Ovary (tissue), 3 donors: ENCODE measurements at regions not wholly inside any gene's neighbourhood (a gene's known extent, or its start where the extent isn't known, plus 50 kb on each side); places are given as distances from the start of the nearest gene placed in this dataset.

Source experiments
- POLR2A ChIP-seq: fragments of 450-650 bp; IDR thresholded peaks from one replicate; pipeline ENCODE4 v1.6.1; 2017; ENCODE audit warnings: antibody characterized with exemption, mild to moderate bottlenecking, moderate library complexity
- TF ChIP-seq, protein P1 (sequence below), 3 donors: fragments of 450-650 bp in 2 of 3; fragments of 200-600 bp in 1 of 3; IDR thresholded peaks; one replicate each; pipeline versions ENCODE4 v1.5.1 to v1.8.0; 2016 to 2022; ENCODE audit warnings: antibody characterized with exemption in 3 of 3, mild to moderate bottlenecking in 1 of 3
- donor health status: DM: no; HTN: no; CAD: no.

DNA sequence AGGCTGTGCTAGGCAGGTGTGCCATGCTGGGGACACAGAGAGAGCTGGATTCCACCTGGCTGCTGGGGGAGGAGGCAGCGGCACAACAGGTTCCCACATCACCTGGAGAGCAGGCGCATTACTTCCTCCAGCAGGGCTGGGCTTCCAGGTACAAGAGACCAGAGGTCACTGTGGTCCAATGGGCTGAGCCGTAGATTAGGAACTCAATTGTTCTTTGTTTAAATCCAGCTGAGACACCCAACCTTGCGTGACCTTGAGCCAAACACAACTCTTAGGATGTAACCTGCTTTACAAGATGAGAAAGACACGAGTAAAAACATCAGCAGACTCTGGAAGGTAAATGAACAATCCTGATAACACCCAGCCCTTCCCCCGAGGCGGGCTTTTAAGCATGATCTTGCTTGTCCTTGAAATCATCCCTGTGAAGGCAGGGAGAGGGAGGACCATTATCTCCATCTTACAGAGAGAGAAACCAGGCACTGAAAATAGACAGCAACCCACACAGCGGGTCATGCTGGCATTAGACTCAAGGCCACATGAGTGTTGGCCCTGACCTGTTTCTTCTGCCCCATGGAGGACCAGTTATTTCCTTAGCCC, 216.5 kb upstream of the RREB1 start:
- TF ChIP-seq, protein P1, sequence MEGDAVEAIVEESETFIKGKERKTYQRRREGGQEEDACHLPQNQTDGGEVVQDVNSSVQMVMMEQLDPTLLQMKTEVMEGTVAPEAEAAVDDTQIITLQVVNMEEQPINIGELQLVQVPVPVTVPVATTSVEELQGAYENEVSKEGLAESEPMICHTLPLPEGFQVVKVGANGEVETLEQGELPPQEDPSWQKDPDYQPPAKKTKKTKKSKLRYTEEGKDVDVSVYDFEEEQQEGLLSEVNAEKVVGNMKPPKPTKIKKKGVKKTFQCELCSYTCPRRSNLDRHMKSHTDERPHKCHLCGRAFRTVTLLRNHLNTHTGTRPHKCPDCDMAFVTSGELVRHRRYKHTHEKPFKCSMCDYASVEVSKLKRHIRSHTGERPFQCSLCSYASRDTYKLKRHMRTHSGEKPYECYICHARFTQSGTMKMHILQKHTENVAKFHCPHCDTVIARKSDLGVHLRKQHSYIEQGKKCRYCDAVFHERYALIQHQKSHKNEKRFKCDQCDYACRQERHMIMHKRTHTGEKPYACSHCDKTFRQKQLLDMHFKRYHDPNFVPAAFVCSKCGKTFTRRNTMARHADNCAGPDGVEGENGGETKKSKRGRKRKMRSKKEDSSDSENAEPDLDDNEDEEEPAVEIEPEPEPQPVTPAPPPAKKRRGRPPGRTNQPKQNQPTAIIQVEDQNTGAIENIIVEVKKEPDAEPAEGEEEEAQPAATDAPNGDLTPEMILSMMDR (IDR thresholded peaks at IDR 0.05), result no peak
- TF ChIP-seq POLR2A, result no peak
